NK-92 treated with Interleukin-12 subunit alpha and Interleukin-12 subunit beta, amount 100 ng/mL, for 24 hours (cell line): ENCODE measurements at regions not wholly inside any gene's neighbourhood (a gene's known extent, or its start where the extent isn't known, plus 50 kb on each side); places are given as distances from the start of the nearest gene placed in this dataset.
"Not testable (repeated sequence)": the region's sequence is repeated elsewhere in the genome, so short reads cannot be mapped to it uniquely, and the experiment has no call there.

Experiments used
- DNase-seq: peaks from one replicate; lab custom pipeline; 2025; lab: John Stamatoyannopoulos, UW

- DNase-seq = no peak
Measured at GRCh38 chr16:13733561-13733960, 186.4 kb upstream of the ERCC4 start.

GRCh38 chr16:13739621-13740373 lies 180.2 kb upstream of the ERCC4 start:
- DNase-seq = not testable (repeated sequence)

- DNase-seq = no peak
Measured at GRCh38 chr16:13742928-13743327, 177.0 kb upstream of the ERCC4 start.

- no peak for DNase-seq
Measured at GRCh38 chr16:13743571-13743970, 176.4 kb upstream of the ERCC4 start.

- no peak for DNase-seq
Measured at GRCh38 chr16:13756411-13757140, 163.4 kb upstream of the ERCC4 start.

- DNase-seq = no peak
Measured at GRCh38 chr16:13766334-13766733, 153.6 kb upstream of the ERCC4 start.

GRCh38 chr16:13767215-13767614 lies 152.7 kb upstream of the ERCC4 start:
- no peak for DNase-seq

- DNase-seq = no peak
Measured at GRCh38 chr16:13768471-13768870, 151.5 kb upstream of the ERCC4 start.

- no peak for DNase-seq
Measured at GRCh38 chr16:13770436-13770835, 149.5 kb upstream of the ERCC4 start.

- DNase-seq = no peak
Measured at GRCh38 chr16:13772782-13773181, 147.2 kb upstream of the ERCC4 start.

GRCh38 chr16:13779676-13780075 lies 140.3 kb upstream of the ERCC4 start:
- no peak for DNase-seq

- DNase-seq = no peak
Measured at GRCh38 chr16:13780406-13781168, 139.4 kb upstream of the ERCC4 start.

- no peak for DNase-seq
Measured at GRCh38 chr16:13781169-13781564, 138.8 kb upstream of the ERCC4 start.

- DNase-seq = no peak
Measured at GRCh38 chr16:13781575-13782338, 138.2 kb upstream of the ERCC4 start.

GRCh38 chr16:13791095-13791494 lies 128.9 kb upstream of the ERCC4 start:
- no peak for DNase-seq

- no peak for DNase-seq
Measured at GRCh38 chr16:13793841-13794409, 126.0 kb upstream of the ERCC4 start.

GRCh38 chr16:13795131-13795530 lies 124.8 kb upstream of the ERCC4 start:
- no peak for DNase-seq

- DNase-seq = no peak
Measured at GRCh38 chr16:13797718-13798117, 122.2 kb upstream of the ERCC4 start.

- DNase-seq = no peak
Measured at GRCh38 chr16:13798211-13798610, 121.7 kb upstream of the ERCC4 start.

- DNase-seq = no peak
Measured at GRCh38 chr16:13803974-13804373, 116.0 kb upstream of the ERCC4 start.

GRCh38 chr16:13805951-13806350 lies 114.0 kb upstream of the ERCC4 start:
- DNase-seq = no peak

- no peak for DNase-seq
Measured at GRCh38 chr16:13806671-13807070, 113.3 kb upstream of the ERCC4 start.
